ENCODE measurements at regions not wholly inside any gene's neighbourhood (a gene's known extent, or its start where the extent isn't known, plus 50 kb on each side); places are given as distances from the start of the nearest gene placed in this dataset.
A peak's percentile ranks its signal among the peaks of the same experiment; 100 is the strongest.
"Not testable (repeated sequence)": the region's sequence is repeated elsewhere in the genome, so short reads cannot be mapped to it uniquely, and the experiment has no call there.

DNA sequence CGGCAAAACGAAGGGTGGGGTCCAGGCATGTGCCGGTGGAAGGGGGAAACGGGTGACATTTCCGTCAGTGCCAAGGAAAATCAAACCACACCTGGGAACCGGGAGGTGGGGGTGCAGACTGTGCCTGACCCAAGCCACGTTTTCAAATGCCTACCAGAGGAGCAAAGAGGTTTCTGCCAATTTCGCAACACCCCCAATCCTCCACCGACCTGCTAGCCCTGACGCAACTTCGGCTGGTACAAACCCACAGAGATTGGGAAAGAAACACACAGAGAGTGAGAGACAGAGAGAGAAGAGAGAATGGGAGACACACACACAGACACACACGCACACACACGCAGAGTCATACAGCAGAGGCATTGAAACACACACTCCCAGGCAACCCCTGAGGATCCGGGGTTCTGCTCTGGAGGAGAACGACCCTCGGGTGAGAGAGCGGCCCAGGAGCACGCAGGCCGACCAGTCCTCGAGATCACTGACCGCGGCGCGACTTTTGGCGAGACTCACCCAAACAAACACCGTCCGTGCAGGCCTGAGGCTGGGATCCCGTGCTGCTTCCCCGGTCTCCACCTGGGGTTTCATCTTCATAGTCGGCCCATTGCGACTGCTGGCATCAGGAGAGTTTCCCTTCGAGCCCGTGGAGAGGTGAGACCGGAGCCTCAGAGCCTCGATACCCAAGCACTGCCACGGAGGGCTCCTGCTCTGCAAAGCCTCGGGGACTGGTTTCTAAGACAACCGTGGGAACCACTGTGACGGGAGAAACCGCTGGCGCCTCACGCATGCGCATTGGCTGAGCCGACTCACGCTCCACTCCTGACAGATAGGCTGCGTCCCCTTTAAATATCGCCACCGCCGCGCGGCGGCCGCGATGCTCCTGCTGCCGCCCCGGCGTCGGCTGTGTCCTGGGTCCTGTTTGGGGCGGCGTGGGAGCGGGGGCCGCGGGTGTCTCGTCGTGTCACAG is 697.9 kb upstream of the TPTE start:
- peak in 10 of 56 donors; percentile 16 to 59 (median 48) for DNase-seq

DNA sequence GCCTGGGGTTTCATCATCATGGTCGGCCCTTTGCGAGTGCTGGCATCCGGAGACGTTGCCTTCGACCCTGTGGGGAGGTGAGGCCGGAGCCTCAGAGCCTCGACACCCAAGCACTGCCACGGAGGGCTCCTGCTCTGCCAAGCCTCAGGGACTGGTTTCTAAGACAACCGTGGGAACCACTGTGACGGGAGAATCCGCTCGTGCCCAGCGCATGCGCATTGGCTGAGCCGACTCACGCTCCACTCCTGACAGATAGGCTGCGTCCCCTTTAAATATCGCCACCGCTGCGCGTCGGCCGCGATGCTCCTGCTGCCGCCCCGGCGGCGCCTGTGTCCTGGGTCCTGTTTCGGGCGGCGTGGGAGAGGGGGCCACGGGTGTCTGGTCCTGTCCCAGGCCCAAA is 690.6 kb upstream of the TPTE start:
- not testable (repeated sequence) for DNase-seq

DNA sequence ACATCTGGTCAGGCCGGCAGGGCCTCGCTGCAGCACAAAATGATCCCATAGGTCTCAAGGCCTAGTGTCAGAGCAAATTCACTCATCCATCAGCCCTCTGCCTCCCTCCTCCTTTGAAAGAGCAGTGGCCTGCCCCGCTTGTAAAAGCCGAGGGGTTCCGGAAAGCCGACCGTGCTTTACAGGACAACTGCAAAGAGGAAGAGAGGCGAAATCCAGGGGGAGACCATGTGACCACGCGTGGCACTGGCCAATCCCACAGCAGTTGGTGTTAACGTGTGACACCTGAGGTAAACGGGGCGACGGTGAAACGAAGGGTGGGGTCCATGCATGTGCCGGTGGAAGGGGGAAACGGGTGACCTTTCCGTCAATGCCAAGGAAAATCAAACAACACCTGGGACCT is 688.6 kb upstream of the TPTE start:
- not testable (repeated sequence) for DNase-seq

DNA sequence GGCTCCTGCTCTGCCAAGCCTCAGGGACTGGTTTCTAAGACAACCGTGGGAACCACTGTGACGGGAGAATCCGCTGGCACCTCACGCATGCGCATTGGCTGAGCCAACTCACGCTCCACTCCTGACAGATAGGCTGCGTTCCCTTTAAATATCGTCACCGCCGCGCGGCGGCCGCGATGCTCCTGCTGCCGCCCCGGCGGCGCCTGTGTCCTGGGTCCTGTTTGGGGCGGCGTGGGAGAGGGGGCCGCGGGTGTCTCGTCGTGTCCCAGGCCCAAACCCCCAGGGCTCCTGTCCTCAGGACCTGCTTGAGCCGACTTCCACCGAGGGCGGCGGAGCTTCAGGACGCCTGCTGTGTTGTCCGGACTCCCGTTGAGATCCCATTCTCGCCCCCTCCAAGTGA is 684.8 kb upstream of the TPTE start:
- not testable (repeated sequence) for DNase-seq

DNA sequence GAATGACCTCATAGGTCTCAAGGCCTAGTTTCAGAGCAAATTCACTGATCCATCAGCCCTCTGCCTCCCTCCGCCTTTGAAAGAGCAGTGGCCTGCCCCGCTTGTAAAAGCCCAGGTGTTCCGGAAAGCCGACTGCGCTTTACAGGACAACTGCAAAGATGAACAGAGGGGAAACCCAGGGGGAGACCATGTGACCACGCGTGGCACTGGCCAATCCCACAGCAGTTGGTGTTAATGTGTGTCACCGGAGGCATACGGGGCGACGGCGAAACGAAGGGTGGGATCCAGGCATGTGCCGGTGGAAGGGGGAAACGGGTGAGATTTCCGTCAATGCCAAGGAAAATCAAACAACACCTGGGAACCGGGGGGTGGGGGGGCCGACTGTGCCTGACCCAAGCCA is 684.4 kb upstream of the TPTE start:
- peak in 2 of 56 donors; percentile 41 to 45 for DNase-seq

DNA sequence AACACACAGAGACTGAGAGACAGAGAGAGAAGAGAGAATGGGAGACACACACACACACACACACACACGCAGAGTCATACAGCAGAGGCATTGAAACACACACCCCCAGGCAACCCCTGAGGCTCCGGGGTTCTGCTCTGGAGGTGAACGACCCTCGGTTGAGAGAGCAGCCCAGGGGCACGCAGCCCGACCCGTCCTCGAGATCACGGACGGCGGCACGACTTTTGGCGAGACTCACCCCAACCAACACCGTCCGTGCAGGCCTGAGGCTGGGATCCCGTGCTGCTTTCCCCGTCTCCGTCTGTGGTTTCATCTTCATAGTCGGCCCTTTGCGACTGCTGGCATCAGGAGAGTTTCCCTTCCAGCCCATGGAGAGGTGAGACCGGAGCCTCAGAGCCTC is 683.9 kb upstream of the TPTE start:
- not testable (repeated sequence) for DNase-seq

DNA sequence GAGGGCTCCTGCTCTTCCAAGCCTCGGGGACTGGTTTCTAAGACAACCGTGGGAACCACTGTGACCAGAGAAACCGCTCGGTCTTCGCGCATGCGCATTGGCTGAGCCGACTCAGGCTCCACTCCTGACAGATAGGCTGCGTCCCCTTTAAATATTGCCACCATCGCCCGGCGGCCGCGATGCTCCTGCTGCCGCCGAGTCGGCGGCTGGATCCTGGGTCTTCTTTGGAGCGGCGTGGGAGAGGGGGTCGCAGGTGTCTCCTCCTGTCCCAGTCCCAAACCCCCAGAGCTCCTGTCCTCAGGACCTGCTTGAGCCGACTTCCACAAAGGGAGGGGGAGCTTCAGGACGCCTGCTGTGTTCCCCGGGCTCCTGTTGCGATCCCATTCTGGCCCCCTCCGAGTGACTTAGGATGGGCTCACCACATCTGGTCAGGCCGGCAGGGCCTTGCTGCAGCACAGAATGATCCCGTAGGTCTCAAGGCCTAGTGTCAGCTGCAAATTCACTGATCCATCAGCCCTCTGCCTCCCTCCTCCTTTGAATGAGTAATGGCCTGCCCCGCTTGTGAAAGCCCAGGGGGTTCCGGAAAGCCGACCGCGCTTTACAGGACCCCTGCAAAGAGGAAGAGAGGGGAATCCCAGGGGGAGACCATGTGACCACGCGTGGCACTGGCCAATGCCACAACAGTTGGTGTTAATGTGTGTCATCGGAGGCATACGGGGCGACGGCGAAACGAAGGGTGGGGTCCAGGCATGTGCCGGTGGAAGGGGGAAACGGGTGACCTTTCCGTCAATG is 683.2 kb upstream of the TPTE start:
- no peak for DNase-seq

DNA sequence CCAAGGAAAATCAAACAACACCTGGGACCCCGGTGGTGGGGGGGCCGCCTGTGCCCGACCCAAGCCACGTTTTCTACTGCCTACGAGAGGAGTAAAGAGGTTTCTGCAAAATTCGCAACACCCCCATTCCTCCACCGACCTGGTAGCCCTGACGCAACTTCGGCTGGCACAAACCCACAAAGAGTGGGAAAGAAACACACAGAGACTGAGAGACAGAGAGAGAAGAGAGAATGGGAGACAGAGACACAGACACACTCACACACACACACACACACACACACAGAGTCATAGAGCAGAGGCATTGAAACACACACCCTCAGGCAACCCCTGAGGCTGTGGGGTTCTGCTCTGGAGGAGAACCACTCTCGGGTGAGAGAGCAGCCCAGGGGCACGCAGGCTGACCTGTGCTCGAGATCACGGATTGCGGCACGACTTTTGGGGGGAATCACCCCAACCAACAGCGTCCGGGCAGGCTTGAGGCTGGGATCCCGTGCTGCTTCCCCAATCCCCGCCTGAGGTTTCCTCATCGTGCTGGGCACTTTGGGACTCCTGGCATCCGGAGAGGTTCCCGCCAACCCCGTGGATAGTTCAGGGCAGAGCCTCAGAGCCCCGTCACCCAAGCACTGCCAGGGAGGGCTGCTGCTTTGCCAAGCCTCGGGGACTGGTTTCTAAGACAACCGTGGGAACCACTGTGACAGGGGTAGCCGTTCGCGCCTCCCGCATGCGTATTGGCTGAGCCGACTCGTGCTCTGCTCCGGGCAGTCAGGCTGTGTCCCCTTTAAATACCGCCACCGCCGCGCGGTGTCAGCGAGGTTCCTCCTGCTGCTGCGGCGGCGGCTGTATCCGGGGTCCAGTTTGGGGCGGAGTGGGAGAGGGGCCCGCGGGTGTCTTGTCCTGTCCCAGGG is 682.4 kb upstream of the TPTE start:
- DNase-seq = peak in 1 of 56 donors; percentile 57

DNA sequence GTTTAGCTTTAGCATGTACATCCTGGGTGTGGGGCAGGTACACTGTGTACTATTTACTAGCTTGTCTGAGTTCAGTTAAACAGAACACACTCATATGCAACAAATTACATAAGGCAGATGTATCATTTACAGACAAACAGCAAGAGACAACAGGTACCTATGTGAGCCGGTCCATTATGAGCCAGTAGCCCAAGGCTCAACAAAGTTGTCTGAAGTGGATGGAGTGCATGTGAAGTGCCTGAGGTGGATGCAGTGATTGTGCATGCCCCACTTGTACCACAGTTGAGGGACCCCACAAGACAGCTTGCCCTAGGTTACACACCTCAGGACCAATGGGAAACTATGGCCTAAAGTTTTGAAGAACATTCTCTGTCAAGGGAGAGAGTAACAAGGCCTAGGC is 677.3 kb upstream of the TPTE start:
- not testable (repeated sequence) for DNase-seq

DNA sequence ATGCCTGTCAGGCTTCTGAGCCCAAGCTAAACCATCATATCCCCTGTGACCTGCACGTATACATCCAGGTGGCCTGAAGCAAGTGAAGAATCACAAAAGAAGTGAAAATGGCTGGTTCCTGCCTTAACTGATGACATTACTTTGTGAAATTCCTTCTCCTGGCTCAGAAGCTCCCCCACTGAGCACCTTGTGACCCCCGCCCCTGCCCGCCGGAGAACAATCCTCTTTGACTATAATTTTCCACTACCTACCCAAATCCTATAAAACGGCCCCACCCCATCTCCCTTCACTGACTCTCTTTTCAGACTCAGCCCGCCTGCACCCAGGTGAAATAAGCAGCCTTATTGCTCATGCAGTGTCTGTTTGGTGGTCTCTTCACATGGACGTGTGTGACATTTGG is 673.9 kb upstream of the TPTE start:
- not testable (repeated sequence) for DNase-seq

DNA sequence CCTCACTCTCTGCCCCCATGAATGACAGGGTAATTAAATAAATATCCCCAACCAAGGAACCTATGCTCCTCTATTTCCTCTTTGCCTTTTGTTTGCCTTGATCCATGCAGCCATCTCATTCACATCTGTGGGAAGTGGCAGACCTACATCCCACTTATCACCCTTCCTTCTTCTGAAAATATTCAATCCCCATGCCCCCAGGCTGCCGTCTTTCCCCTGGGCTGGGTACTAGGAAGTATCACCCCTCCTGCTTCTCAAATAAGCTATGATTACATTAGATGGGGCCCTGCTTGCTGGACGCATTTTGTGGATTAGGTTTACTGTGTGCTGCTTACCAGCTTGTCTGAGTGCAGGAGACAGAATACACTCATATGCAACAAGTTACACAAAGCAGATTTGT is 670.2 kb upstream of the TPTE start:
- DNase-seq = not testable (repeated sequence)

DNA sequence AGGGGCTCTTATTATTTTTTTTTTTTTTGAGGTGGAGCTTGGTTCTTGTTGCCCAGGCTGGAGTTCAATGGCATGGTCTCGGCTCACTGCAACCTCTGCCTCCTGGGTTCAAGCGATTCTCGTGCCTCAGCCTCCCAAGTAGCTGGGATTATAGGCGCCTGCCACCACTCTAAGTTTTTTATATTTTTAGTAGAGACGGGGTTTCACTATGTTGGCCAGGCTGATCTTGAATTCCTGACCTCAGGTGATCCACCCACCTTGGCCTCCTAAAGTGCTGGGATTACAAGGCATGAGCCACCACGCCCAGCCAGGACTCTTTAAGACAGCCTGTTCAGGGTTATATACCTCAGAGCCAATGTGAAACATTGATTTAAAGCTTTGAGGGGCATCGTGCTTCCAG is 669.7 kb upstream of the TPTE start:
- not testable (repeated sequence) for DNase-seq

DNA sequence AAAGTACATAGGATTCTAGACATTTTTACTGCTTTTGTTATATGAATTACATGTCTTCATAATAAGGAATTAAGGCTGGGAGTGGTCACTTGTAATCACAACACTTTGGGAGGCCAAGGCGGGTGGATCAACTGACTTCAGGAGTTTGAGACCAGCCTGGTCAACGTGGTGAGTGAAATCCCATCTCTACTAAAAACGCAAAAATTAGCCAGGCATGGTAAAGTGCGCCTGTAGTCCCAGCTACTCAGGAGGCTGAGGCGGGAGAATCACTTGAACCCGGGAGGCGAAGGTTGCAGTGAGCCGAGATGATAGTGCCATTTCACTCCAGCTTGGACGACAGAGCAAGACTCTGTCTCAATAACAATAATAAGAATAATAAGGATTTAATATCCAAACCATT is 663.8 kb upstream of the TPTE start:
- DNase-seq = not testable (repeated sequence)

DNA sequence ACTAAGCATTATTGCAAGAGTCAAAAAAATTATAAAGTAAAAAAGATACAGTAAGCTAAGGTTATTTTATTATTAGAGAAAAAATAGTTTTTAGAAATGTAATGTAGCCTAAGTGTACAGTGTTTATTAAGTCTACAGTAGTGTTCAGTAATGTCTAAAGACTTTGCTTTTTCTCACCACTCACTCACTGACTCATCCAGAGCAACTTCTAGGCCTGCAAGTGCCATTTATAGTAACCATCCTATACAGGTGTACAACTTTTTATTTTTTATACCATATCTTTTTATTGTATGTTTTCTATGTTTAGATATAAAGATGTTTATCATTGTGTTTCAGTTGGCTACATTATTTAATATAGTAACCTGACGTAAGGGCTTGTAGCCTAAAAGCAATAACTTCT is 661.5 kb upstream of the TPTE start:
- not testable (repeated sequence) for DNase-seq

DNA sequence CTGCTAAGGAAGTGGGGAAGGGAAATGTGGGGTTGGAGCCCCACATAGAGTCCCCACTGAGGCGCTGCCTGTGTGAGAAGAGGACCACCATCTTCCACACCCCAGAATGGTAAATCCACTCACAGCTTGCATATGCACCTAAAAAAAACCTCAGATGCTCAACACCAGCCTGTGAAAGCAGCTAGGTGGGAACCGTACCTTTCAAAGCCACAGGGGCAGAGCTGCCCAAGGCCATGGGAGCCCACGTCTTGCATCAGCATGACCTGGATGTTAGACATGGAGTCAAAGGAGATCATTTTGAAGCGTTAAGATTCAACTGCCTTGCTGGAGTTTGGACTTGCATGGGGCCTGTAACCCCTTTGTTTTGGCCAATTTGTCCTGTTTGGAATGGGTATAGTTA is 658.9 kb upstream of the TPTE start:
- not testable (repeated sequence) for DNase-seq

DNA sequence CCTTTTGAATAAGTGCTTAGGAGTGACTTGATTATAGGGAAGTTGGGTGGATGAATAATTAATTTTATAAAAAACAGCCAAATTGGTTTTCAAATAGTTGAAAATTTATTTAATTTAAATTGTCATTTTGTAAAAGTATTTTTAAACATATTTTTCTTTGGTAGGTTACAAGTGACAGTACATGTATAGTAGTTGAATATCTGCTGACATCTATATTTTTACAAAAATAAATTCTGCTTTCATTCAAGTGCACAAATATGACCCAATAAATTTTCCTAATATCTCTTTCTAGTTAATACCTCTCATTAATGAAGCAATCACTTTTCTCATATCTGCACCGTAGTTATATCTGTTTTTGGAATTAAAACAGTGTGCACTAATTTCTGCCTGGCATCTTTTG is 653.6 kb upstream of the TPTE start:
- DNase-seq = not testable (repeated sequence)

DNA sequence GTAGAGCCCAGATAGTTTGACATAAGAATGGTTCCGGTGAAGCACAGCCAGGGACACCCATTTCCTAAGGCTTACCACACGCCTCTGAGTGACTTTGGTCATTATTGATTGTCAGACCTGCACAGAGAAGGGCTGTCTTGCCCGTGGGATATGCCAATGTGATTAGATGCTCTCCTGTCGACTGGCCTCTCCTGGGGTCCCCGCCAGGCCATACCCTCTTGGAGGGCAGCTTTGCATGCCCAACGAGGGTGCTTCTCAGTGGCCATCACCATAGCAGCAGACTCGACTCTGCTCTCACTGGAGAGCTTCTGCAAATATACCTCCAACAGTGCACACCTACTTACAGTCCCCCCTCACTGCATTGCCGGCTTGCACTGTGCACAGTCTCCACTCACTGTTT is 648.3 kb upstream of the TPTE start:
- not testable (repeated sequence) for DNase-seq

DNA sequence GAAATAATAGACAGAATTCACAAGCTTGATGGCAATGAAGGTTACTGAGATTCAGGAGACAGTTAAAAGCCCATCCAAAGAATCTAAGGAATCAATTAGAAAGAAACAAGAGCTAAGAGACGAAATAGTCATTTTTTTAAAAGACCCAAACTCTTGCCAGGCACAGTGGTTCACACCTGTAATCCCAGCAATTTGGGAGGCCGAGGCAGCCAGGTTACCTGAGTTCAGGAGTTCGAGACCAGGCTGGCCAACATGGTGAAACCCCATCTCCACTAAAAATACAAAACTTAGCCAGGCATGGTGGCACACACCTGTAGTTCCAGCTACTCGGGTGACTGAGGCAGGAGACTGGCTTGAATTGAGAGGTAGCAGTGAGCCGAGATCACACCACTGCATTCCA is 647.2 kb upstream of the TPTE start:
- DNase-seq = not testable (repeated sequence)

DNA sequence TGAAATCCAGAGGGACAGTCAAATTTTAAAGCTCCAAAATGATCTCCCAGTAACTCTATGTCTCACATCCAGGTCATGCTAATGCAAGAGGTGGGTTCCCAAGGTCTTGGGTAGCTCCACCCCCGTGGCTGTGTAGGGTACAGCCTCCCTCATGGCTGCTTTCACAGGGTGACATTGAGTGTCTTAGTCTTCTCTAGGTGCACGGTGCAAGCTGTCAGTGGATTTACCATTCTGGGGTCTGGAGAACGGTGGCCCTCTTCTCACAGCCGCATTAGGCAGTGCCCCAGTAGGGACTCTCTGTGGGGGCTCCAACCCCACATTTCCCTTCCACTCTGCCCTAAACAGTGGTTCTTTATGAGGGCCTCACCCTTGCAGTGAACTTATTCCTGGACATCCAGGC is 640.0 kb upstream of the TPTE start:
- not testable (repeated sequence) for DNase-seq

DNA sequence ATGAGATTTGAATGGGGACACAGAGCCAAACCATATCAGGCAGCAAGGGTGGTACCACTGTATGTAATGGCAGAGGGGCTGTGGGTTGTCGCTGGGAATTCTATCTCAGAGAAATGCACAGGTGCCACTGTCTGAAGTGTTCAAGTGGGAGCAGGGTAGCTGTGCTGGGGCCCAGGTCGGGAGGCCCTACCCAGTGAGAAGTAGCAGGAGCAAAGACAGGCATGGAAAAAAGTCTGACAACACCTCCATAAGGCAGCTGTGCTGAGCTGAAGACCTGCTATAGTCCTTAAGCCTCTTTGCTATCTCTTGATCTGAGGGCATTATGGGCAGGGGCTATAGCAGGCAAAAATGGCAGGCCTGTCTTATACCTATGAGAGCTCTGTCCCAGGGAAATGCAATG is 638.3 kb upstream of the TPTE start:
- DNase-seq = not testable (repeated sequence)

Measured in amygdala (tissue), 56 donors.